Testis (tissue), 2 donors: ENCODE measurements at regions not wholly inside any gene's neighbourhood (a gene's known extent, or its start where the extent isn't known, plus 50 kb on each side); places are given as distances from the start of the nearest gene placed in this dataset.

ENCODE experiments used
- CTCF ChIP-seq, 3 experiments: fragments of 450-650 bp in 2 of 3; fragments of 200-600 bp in 1 of 3; sonication (generic) in 1 of 3; IDR thresholded peaks; one replicate each; pipeline ENCODE4 v1.5.1; 2016 to 2019; ENCODE audit warnings: antibody characterized with exemption in 3 of 3, mild to moderate bottlenecking in 2 of 3, moderate library complexity in 1 of 3
- POLR2A ChIP-seq: fragments of 450-650 bp; IDR thresholded peaks from one replicate; pipeline ENCODE4 v1.6.1; 2017; ENCODE audit warnings: antibody characterized with exemption, mild to moderate bottlenecking, moderate library complexity

GRCh38 chr5:3056866-3057265 lies 305.4 kb upstream of the IRX2 start:
- TF ChIP-seq POLR2A (no peak), CTCF (IDR thresholded peaks at IDR 0.05) (no peak)
